ENCODE measurements at regions not wholly inside any gene's neighbourhood (a gene's known extent, or its start where the extent isn't known, plus 50 kb on each side); places are given as distances from the start of the nearest gene placed in this dataset.

DNA sequence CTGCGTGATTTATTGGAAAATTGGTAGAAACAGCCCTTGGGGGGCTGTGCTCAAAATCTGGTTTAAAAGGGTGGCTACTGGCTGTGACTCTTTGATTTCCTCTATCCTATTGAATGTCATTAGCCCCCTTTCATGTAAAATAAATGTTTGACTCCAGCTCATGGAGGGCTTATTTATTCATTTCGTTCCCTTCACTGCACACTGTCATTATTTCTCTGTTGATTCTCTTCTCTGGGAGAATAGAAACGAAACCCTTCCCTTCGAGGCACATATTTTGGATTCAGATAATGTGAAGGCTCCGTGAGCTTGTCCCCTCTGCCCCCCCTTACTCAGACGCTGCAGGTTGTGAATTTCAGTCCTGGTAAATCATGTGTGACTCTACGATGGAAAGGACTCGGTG lies 203.9 kb upstream of the GPR26 start:
- Histone ChIP-seq H3K4me3 (no peak overlapping the region), H3K27ac (replicated peaks in 1 of 4) (no peak overlapping the region), H3K4me1 (no peaks in the 10 kb centered on the region), H3K36me3 (no peaks in the 10 kb centered on the region), H3K9me3 (no peaks in the 10 kb centered on the region), H3K27me3 (peaks cover 0 to 6% (median 0%) of the 10 kb centered on the region in 4 donors)
- DNase-seq (ENCODE audit: extremely low spot score): no peak
- TF ChIP-seq EP300 (IDR thresholded peaks at IDR 0.05): no peak
- TF ChIP-seq, protein P1, sequence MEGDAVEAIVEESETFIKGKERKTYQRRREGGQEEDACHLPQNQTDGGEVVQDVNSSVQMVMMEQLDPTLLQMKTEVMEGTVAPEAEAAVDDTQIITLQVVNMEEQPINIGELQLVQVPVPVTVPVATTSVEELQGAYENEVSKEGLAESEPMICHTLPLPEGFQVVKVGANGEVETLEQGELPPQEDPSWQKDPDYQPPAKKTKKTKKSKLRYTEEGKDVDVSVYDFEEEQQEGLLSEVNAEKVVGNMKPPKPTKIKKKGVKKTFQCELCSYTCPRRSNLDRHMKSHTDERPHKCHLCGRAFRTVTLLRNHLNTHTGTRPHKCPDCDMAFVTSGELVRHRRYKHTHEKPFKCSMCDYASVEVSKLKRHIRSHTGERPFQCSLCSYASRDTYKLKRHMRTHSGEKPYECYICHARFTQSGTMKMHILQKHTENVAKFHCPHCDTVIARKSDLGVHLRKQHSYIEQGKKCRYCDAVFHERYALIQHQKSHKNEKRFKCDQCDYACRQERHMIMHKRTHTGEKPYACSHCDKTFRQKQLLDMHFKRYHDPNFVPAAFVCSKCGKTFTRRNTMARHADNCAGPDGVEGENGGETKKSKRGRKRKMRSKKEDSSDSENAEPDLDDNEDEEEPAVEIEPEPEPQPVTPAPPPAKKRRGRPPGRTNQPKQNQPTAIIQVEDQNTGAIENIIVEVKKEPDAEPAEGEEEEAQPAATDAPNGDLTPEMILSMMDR (IDR thresholded peaks at IDR 0.05): no peak
- no peak for TF ChIP-seq POLR2AphosphoS5 (IDR thresholded peaks at IDR 0.05)
- WGBS: 74% methylated on average over 8 of the region's 8 CpGs
- intact Hi-C loops (cut with DNase I): no loop called here

DNA sequence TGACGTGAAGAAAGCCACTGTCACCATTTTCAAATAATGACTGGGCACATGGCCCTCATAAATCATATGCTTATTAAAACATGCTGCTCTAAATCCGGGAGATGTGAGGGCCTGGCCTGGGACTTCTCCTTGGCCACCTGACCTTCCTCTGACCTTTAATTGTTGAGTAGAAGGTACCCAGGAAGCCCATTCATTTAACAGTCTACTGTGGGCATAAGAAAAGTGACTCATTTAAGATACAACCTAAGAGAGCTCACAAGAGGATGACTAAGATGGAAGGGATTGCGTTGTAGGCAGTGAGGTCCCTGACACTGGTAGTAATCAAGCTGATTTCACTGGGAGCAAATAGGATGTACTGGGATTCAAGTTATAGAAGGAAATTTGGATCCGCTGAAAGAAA lies 203.4 kb upstream of the GPR26 start:
- Histone ChIP-seq H3K9me3 (no peaks in the 10 kb centered on the region), H3K36me3 (no peaks in the 10 kb centered on the region), H3K4me3 (no peak overlapping the region), H3K27ac (replicated peaks in 1 of 4) (no peak overlapping the region), H3K27me3 (peaks cover 0 to 6% (median 0%) of the 10 kb centered on the region in 4 donors), H3K4me1 (no peaks in the 10 kb centered on the region)
- no peak for TF ChIP-seq POLR2AphosphoS5 (IDR thresholded peaks at IDR 0.05)
- TF ChIP-seq, protein P1 (IDR thresholded peaks at IDR 0.05): no peak
- no peak for TF ChIP-seq EP300 (IDR thresholded peaks at IDR 0.05)
- no peak for TF ChIP-seq POLR2A (IDR thresholded peaks at IDR 0.05; ENCODE audit: low read depth)
- intact Hi-C loops (cut with DNase I): no loop called here
- WGBS: 76% methylated on average over 4 of the region's 4 CpGs
- no peak for DNase-seq (ENCODE audit: extremely low spot score)

DNA sequence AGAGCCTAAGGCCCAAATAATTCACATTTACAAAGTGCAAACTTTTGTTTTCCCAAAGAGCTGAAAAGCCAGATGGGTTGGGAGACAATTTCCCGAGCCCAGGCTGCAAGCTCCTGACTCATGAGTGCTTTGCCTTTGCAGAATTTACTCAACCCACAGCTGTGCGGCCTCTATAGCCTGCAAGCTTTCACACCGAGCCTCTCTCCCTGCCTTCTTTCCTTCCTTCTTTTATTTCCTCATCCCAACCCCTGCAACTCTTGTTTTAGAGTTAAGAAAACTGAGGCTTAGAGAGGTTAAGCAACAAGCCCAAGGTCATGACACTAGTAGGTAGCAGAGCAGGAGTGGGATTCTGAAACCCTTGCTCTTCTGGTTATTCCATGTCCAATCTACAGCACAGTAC lies 203.0 kb upstream of the GPR26 start:
- H3K4me1 ChIP-seq: no peaks in the 10 kb centered on the region
- TF ChIP-seq POLR2AphosphoS5 (IDR thresholded peaks at IDR 0.05) (no peak), EP300 (IDR thresholded peaks at IDR 0.05) (no peak), POLR2A (IDR thresholded peaks at IDR 0.05; ENCODE audit: low read depth) (no peak)
- TF ChIP-seq, protein P1 (IDR thresholded peaks at IDR 0.05): no peak
- peaks cover 0 to 6% (median 0%) of the 10 kb centered on the region in 4 donors for H3K27me3 ChIP-seq
- WGBS: 69% methylated on average over 3 of the region's 3 CpGs
- no peak overlapping the region for H3K27ac ChIP-seq (replicated peaks in 1 of 4)
- no peaks in the 10 kb centered on the region for H3K36me3 ChIP-seq
- no peak for DNase-seq (ENCODE audit: extremely low spot score)
- no peaks in the 10 kb centered on the region for H3K9me3 ChIP-seq
- intact Hi-C loops (cut with DNase I): no loop called here
- H3K4me3 ChIP-seq: no peak overlapping the region

- H3K27ac ChIP-seq (replicated peaks in 1 of 4): no peak overlapping the region
- H3K9me3 ChIP-seq: no peaks in the 10 kb centered on the region
- no peaks in the 10 kb centered on the region for H3K4me1 ChIP-seq
- H3K36me3 ChIP-seq: no peaks in the 10 kb centered on the region
- intact Hi-C loops (cut with DNase I): no loop called here
- no peak overlapping the region for H3K4me3 ChIP-seq
- H3K27me3 ChIP-seq: peaks cover 0 to 6% (median 0%) of the 10 kb centered on the region in 4 donors
- DNase-seq (ENCODE audit: extremely low spot score): no peak
- TF ChIP-seq EP300 (IDR thresholded peaks at IDR 0.05) (no peak), POLR2AphosphoS5 (IDR thresholded peaks at IDR 0.05) (no peak), POLR2A (IDR thresholded peaks at IDR 0.05; ENCODE audit: low read depth) (no peak)
- TF ChIP-seq, protein P1 (IDR thresholded peaks at IDR 0.05): no peak
- 96% methylated on average over 8 of the region's 10 CpGs for WGBS
Observed at GRCh38 chr10:123463698-123464097, 202.5 kb upstream of the GPR26 start.
